ENCODE measurements at regions not wholly inside any gene's neighbourhood (a gene's known extent, or its start where the extent isn't known, plus 50 kb on each side); places are given as distances from the start of the nearest gene placed in this dataset.
"Not testable (repeated sequence)": the region's sequence is repeated elsewhere in the genome, so short reads cannot be mapped to it uniquely, and the experiment has no call there.

DNA sequence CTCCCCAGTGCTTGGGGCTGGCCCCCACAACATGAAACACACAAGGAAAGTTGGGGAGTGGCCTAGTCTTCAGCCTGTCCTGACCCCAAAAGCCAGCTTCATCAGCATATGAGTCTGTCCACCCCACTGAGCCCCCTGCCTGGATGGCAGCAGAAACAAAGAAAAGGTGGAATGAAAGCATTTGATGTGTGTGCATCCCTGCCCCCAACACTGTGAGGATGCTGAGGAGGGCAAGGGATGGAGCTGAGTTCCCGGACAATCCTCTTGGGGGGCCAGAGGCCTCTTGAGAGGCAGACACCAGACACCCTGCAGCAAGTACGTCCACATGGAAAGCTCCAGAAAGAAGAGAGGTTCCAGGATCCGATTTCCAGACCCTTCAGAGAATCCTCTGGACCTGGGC is 113.5 kb upstream of the PPP1R26 start:
- DNase-seq, result no peak

DNA sequence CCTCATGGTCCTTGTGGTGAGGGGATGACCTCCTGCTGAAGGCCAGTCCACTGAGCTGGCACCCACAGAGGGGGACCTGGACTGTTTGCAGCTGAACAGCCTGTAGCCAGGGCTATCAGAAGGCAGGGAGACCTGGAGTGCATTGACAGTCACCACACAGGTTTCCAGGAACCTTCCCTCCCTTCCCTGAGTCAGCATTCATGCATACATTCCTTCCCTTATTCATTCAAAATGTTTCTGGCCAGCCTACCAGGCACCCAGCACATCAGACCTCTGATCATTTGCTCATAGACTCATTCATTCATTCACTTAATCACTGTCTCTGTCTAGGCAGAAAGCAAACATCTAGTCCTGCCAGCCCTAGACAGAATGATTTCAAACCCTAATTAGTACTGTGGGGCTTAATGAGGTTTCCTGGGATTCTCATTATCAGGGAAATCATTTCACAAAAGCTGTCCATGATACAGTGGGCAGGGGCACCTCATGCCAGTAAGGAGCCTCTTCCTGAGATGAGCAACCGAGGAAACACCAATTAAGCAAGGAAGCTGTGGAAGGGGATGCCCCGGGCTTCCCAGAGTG is 110.1 kb upstream of the PPP1R26 start:
- no peak for DNase-seq

DNA sequence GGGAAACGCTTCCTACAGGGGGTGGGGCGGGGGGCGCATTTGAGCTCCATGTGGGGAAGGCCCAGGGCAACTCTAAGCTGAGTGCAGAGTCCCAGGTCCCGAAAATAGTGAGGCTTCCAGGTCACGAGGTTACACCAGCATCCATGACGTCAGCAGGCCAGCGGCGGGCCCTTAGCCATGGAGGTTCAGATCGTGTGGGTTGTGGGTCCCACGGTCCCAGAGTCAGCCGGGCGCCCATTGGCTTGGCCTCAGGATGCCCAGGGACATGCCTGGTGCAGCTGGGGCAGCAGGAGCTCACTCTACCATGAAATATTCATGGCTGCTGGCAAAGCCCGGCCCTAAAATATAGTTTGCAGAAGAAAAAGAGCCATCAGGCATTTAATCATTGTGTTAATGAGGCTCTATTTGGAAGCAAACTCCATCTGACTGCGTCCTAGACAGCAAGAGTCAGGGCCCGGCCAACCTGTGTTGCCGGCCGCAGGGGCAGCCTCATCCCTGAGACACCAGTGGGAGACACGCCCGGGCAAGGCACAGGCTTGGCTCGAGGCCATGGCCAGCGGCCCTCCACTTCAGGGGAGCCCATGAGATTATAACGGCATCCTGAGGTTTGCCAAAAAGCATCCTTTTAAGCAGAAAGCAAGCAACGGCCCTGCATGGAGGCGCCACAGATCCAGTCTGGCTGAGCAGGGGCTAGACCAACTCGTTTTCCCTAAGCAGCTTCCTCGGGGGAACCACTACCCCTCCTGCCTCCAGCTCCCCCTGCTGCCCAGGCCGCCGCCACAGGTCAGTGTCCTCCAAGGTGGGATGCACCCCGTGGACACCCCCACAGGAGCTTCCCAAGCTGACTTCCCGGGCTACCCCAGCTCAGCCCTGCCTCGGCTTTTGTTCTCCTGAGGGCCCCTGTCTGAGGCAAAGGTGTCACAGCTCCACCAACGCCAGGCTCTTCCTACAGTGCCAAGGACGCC is 108.9 kb upstream of the PPP1R26 start:
- no peak for DNase-seq

DNA sequence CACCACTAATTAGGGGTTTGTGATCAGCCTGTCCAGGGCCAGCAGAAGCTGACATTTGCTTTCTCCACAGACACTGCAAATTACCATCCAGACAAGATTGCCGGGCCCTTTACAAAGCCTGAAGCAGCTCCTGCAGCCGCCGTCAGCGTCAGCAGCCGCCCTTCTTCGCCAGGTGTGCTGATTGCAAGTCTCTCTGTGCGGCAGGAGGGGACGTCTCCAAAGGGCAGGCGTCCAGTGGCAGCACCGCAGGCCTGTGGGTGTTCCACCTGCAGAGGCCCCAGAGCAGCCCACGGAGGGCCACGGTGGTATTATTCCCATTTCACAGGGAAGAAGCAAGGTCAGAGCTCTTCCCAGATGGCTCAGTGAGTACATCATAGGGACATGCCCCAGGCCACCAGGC is 108.0 kb upstream of the PPP1R26 start:
- DNase-seq, result no peak

DNA sequence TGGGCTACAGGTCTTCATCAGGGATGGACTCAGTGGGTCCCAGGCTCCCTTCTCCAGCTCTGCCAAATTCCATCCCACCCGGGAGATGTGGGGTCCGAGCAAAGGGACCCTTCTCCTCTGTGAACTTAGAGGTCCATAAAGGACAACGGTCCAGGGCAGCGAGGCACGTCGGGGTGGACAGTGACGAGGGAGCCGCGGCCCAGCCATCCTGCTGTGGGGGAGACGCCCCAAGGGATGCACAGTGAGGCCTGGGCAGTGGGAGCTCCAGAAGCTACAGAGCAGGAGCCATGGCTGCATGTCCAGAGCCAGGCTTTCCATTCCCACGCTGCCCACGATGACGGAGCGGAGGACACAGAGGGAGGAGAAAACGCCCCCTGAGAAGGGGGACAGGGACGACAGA is 107.5 kb upstream of the PPP1R26 start:
- no peak for DNase-seq

DNA sequence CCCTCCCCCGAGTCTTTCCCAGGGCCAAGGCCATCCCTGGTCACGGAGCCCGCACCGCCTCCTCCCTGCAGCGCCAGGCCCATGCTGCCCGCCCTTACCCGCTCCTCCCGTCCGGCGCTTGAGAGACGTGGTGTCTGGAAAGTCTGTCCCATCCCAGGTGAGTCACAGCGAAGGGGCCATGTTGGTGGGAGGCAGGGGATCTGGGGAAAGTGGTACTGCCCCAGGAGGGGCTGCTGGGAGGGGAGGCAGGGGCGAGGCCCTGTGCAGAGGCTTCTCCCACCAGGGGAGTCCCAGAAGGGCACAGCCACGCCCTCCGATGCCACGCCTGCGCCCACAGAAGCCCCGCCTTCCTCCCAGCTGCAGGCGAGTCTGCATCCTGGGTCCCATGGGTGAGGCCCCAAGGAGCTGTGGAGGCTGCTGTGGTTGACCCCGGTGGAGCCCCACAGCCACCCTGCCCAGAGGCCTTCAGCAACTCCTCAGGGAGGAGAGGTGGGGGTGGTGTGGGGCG is 107.0 kb upstream of the PPP1R26 start:
- DNase-seq, result no peak

DNA sequence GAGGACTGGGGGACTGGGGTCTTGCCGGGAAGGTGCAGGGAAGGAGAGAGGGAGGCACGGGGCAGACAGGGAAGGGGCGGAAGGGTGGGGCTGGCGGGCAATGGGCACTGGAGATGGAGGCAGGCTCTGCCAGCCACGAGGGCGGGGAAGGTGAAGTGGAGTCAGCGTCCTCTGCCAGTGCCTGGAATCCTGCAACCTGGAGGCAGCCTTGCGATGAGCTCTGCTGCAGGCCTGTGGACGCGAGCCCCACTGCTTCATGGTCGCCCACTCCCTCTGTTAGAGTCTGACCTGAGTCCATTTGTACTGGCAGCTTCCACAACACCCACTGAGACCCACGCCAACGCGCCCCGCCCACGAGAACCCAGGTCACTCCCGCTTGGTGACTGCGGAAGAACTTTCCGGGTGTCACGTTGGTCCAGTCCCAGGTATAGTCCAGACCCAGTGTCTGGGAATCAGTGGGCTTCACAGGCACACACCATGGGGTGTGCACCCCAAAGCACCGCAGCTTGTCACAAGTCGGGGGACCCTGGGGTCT is 106.4 kb upstream of the PPP1R26 start:
- DNase-seq, result no peak

DNA sequence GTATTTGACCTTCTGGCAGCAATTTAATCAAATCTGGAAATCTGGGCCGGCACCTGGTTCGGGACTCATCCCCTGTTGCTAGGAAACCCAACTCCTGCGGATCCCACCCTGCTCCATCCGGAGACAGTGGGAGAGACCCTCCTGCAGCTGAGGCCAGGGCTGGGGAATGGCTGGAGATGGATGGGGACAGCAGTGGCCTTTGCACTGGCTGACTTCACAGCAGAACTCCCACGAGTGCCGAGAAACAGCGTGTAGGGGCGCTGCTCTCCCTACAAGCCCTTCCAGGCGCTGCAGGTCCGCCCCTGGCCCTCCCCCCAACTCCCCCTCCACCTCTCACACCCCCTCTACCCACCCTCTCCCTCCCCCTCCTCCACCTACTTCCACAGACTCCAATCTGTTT is 105.8 kb upstream of the PPP1R26 start:
- no peak for DNase-seq

DNA sequence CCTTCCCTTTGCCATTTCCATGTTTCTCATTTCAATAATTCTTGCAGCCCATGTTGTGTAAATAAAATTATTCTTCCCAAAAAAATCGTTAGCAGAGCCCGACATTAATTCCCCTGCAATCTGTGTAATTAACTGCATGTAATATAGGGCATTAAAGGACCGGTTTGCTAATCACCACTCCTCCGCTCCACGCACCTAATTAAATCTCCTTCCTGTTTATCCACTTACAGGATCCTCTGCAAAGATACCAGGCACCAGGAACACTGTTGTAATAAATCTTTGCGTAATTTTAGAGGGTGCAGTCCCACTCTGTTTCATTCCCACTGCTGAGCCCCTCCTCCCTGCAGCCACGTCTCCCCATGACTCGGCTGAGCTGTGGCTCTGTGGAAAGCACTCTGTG is 105.0 kb upstream of the PPP1R26 start:
- no peak for DNase-seq

DNA sequence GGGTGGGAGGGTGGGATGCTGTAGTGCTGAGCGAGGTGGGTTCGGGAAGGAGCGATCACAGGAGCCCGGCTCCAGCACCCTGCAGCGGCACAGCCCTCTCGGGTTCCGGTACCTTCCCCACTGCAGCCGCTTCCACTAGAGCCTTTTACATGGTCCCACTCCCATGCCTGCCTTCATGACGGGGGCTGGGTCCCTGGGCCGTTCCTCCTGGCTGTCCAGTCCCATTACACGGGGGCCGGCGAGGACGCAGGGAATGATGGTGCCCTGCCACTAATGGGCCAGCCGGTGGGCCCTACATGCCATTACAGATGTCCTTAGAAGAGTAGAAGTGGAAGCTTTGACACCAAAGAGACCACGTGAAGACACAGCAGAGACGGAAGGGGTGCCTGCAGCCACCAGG is 104.6 kb upstream of the PPP1R26 start:
- no peak for DNase-seq

DNA sequence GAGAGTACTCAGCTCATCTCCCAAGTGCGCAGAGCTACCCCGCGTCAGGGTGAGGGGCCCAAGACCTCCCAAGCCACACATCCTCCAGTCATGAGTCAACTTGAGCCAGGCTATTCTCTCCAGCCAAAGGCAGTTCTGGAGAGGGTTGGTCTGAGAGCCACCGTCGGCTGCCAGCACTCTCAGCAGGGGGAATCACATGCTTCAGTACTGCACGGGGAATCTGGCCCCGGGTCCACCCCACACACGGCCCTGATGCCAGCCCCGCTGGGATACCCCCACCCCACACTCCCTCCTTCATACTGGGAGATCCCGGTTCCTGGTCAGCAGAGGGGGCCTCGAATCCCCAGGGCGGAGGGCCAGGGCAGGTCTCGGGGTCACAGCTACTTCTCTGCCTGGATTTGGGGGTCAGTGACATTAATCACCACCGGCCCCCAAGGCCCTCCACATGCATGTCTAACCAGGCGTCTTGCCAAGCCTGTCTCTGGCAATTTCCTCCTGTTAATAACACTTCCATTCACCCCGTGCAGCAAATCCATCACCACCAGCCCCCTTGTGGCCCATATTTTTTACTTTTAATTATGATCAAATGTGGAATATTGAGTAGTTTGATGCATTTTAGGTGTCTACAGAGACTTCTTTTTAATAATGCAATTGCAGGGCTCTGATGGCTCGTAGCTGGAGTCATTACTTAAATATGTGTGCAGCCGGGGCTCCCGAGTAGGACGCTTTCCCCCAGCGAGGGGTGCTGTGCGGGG is 102.9 kb upstream of the PPP1R26 start:
- no peak for DNase-seq

DNA sequence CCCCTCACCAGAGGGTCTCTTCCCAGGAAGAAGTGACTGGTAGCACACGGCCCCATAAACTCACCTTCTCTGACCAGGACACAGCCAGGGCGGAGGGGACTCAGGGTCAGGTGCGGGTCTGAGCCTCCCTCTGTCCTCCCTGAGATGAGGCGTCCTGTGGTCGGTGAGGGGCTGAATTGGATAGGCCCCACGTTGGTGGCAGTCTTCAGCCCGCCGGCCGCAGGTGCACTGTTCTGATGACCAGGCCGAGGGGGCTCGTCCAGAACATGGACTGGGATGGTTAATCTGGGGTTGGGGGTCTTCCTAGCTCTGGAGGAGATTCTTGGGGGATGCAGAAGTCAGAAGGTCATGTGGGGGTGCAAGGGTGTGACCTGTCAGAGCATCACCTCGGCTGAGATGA is 102.2 kb upstream of the PPP1R26 start:
- no peak for DNase-seq

DNA sequence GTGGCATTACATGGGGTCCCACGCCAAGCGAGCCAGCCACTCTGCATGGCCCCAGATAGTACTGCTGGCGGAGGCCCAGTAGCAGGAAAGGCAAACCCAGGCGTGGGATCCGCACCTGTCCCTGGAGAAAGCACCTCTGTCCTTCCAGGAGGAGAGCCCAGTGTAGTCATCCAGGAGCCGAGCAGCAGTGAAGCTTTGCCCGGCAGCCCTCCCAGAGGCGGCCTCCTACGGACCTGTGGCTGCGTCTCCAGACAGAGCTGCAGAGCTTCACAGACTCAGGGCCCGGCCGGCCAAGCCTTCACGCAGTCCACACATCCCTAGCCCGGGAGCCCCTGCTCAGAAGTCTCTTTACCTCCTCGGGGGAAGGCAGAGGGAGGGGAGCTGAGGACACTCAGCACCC is 100.8 kb upstream of the PPP1R26 start:
- no peak for DNase-seq

DNA sequence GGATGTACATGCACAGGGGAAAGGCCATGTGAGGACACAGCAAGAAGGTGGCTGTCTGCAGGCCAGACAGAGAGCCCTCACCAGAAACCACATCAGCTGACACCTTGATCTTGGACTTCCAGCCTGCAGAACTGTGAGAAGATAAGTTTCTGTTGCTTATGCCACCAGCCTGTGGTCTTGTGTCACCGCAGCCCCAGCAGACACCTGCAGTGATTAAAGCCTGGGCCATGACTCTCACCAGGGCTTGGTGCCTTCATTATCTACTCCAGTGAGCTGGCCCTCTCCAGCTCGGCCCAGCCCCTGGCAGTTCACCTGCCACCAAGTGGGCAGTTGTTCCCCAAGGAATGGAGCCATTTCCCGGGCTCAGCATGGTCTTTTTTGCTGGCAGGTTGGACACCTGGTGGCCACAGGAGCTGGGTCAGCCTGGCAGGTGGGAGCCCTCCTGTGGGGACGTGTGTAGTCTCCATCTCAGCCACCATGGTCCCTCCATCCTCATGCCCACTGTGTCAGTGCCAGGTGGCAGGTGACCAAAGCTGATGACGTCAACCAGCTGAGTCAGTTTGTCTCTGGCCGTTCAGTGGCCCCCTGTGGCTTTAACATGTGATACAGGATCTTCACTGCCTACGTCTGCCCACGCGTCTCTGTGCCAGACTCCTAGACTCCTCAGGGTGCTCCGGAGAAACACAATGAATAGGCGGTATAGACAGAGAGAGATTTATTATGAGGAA is 99.9 kb upstream of the PPP1R26 start:
- DNase-seq, result no peak

DNA sequence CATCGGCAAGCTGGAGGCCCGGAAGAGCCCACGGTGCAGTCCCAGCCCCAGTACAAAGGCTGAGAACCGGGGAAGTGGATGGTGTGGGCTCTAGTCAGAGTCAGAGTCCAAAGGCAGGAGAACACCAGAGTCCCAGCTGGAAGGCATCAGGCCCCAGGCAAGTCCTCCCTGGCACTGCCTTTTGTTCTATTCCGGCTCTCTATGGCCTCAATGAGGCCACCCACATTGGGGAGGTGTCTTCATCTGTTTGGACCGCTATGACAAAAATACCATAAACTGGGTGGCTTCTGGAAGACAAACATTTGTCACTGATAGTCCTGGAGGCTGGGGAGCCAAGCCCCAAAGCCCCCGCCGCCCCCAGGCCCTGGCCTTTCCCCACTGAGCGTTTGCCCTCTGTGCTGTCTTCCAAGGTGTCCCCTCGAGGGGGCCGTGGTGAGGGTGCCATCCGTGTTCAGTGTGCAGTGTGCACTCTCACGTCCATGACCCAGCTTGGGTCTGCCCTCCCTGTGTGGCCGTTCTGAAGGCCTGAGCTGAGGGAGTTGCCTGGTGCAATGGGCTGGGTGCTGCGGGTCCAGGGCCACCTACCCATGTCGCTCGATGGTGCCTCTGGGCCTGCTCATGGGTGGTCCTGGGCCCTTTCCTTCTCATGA is 99.1 kb upstream of the PPP1R26 start:
- DNase-seq, result no peak

DNA sequence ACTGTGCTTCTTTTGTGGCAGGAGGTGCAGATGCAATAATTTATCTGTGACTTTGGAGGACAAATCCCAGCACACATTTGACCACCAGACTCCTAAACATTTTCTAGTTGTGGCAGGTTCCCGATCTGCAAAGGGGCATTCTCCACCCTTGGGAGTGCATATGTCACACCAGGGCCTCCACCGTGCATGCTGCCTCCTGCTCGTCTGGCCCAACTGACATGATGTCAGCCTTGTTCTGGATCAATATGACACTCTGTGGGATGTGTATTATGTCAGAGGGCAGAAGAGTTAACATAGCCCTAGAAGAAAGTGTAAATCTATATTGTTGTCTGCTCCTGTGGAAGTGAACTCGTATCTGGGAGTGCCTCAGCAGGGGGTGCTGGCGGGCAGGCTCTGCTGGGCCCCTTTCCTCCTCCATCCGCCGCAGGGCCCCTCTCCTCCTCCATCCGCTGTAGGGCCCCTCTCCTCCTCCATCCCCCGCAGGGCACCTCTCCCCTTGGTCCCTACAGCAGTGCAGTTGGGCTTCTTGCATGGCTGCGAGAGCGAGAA is 97.7 kb upstream of the PPP1R26 start:
- DNase-seq, result no peak

DNA sequence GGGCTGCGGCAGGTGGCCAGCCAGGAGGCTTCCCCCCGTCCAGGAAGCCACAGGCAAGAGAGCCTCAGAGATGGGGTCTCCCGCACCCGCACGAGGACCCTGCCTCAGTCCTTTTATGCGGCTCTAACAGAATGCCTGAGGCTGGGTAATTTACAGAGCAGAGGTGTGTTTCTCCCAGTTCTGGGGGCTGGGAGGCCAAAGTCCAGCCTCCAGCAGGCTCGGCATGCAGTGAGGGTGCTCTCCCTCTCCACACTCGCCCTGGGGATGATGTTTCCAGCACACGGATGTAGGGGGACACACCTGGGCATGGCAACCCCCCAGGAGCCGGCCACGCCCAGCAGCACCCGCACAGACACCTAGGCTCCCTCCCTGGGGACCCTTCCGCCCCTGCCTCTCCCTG is 95.4 kb upstream of the PPP1R26 start:
- DNase-seq, result no peak

DNA sequence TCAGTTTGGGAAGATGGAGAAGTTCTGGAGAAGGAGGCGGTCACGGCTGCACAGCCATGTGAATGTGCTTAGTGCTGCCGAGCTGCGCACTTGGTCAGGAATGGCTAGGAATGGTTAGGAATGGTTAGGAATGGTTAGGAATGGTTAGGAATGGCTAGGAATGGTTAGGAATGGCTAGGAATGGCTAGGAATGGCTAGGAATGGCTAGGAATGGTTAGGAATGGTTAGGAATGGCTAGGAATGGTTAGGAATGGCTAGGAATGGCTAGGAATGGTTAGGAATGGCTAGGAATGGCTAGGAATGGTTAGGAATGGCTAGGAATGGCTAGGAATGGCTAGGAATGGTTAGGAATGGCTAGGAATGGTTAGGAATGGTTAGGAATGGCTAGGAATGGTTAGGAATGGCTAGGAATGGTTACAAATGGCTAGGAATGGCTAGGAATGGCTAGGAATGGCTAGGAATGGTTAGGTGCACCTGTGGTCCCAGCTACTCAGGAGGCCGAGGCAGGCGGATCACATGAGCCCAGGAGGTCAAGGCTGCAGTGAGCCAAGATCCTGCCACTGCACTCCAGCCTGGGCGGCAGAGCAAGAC is 94.7 kb upstream of the PPP1R26 start:
- DNase-seq, result not testable (repeated sequence)

DNA sequence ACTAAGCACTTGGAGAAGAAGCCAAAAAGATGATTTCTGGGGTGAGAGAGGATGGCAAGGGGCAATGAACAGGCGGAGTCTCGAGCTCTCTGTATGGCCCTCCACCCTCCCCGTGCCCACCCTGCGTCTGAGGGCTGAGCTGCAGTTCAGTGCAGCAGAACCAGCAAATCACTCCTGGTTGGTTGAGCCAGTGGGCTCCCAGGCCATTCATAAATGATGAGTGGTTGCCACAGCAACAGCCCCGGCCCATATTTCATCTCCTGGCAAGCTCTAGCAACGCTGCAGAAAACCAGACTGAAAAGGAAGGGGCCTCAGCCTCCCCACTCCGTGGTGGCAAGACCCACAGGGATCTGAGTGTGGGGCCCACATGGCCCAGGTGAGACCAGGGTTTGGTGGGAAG is 93.8 kb upstream of the PPP1R26 start:
- DNase-seq, result no peak

DNA sequence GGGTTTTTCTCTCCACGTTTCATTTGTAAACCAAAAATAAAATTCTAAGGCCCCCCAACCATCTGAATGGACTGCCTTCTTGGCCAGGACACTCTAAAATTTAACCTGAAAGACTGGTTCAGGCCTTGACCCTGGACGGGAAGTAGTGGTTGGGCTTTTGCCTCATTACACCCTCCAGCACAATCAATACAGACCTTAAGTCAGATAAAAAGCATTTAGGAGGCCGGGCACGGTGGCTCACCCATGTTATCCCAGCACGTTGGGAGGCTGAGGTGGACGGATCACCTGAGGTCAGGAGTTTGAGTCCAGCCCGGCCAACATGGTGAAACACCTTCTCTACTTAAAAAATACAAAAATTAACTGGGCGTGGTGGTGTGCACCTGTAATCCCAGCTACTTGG is 91.6 kb upstream of the PPP1R26 start:
- DNase-seq, result no peak

DNA sequence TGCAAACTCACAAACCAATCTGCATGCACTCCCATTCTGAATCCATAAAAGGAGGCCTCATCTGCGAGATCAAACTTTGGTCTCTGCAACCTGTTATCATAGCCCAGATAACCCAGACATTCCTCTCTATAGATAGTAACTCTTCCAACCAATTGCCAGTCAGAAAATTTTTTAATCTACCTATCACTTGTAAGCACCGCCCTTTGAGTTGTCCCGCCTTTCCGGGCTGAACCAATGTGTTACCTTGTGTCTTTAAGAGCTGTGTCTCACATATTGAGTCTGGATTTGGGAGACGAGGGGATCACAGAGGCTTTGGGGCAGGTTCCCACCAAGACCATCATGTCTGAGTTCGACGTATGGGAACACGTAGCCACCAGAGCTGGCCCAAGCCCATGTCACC is 91.1 kb upstream of the PPP1R26 start:
- DNase-seq, result no peak
